ENCODE measurements at regions not wholly inside any gene's neighbourhood (a gene's known extent, or its start where the extent isn't known, plus 50 kb on each side); places are given as distances from the start of the nearest gene placed in this dataset.

GRCh38 chr18:55054021-55054990, 95.0 kb upstream of the CCDC68 start:
- H3K27ac ChIP-seq (ENCODE audit: low read depth, low read length, severe bottlenecking), result no peak overlapping the region
- H3K4me1 ChIP-seq (ENCODE audit: control insufficient read depth, insufficient read depth, low read length, poor library complexity, severe bottlenecking), result no peaks in the 10 kb centered on the region
- 92 to 96% methylated on average over 12 of the region's 24 CpGs for WGBS, 2 experiments (ENCODE audit: insufficient coverage in 2 of 2)
- no peaks in the 10 kb centered on the region for H3K9me3 ChIP-seq (ENCODE audit: control insufficient read depth, low read length)
- no peaks in the 10 kb centered on the region for H3K36me3 ChIP-seq (ENCODE audit: control insufficient read depth, insufficient read depth, low read length)
- no peak overlapping the region for H3K4me3 ChIP-seq (ENCODE audit: extremely low read depth, insufficient read depth, low read length, poor library complexity, severe bottlenecking)

- H3K4me1 ChIP-seq (ENCODE audit: control insufficient read depth, insufficient read depth, low read length, poor library complexity, severe bottlenecking), result no peaks in the 10 kb centered on the region
- H3K9me3 ChIP-seq (ENCODE audit: control insufficient read depth, low read length), result no peaks in the 10 kb centered on the region
- 90% methylated on average over 2 of the region's 3 CpGs; no CpG with 5 or more reads in 1 of the 2 experiments for WGBS, 2 experiments (ENCODE audit: insufficient coverage in 2 of 2)
- no peak overlapping the region for H3K27ac ChIP-seq (ENCODE audit: low read depth, low read length, severe bottlenecking)
- H3K4me3 ChIP-seq (ENCODE audit: extremely low read depth, insufficient read depth, low read length, poor library complexity, severe bottlenecking), result no peak overlapping the region
- H3K36me3 ChIP-seq (ENCODE audit: control insufficient read depth, insufficient read depth, low read length), result no peaks in the 10 kb centered on the region
These were observed 89.6 kb upstream of the CCDC68 start for GRCh38 chr18:55048892-55049291.

GRCh38 chr18:55047546-55047945, 88.3 kb upstream of the CCDC68 start:
- H3K27ac ChIP-seq (ENCODE audit: low read depth, low read length, severe bottlenecking), result no peak overlapping the region
- 92 to 100% methylated on average over 2 of the region's 2 CpGs for WGBS, 2 experiments (ENCODE audit: insufficient coverage in 2 of 2)
- H3K4me1 ChIP-seq (ENCODE audit: control insufficient read depth, insufficient read depth, low read length, poor library complexity, severe bottlenecking), result no peaks in the 10 kb centered on the region
- H3K36me3 ChIP-seq (ENCODE audit: control insufficient read depth, insufficient read depth, low read length), result no peaks in the 10 kb centered on the region
- H3K9me3 ChIP-seq (ENCODE audit: control insufficient read depth, low read length), result no peaks in the 10 kb centered on the region
- no peak overlapping the region for H3K4me3 ChIP-seq (ENCODE audit: extremely low read depth, insufficient read depth, low read length, poor library complexity, severe bottlenecking)

- Histone ChIP-seq H3K4me1 (ENCODE audit: control insufficient read depth, insufficient read depth, low read length, poor library complexity, severe bottlenecking) (no peaks in the 10 kb centered on the region), H3K27ac (ENCODE audit: low read depth, low read length, severe bottlenecking) (no peak overlapping the region), H3K4me3 (ENCODE audit: extremely low read depth, insufficient read depth, low read length, poor library complexity, severe bottlenecking) (no peak overlapping the region), H3K36me3 (ENCODE audit: control insufficient read depth, insufficient read depth, low read length) (no peaks in the 10 kb centered on the region), H3K9me3 (ENCODE audit: control insufficient read depth, low read length) (no peaks in the 10 kb centered on the region)
- 100% methylated on average over 1 of the region's 1 CpG; no CpG with 5 or more reads in 1 of the 2 experiments for WGBS, 2 experiments (ENCODE audit: insufficient coverage in 2 of 2)
These were observed 82.1 kb upstream of the CCDC68 start for GRCh38 chr18:55041366-55041765.

- Histone ChIP-seq H3K4me3 (ENCODE audit: extremely low read depth, insufficient read depth, low read length, poor library complexity, severe bottlenecking) (no peak overlapping the region), H3K9me3 (ENCODE audit: control insufficient read depth, low read length) (no peaks in the 10 kb centered on the region), H3K36me3 (ENCODE audit: control insufficient read depth, insufficient read depth, low read length) (no peaks in the 10 kb centered on the region), H3K4me1 (ENCODE audit: control insufficient read depth, insufficient read depth, low read length, poor library complexity, severe bottlenecking) (peaks cover 3% of the 10 kb centered on the region), H3K27ac (ENCODE audit: low read depth, low read length, severe bottlenecking) (no peak overlapping the region)
- WGBS, 2 experiments (ENCODE audit: insufficient coverage in 2 of 2), result 100% methylated on average over 1 of the region's 1 CpG
These were observed 78.9 kb upstream of the CCDC68 start for GRCh38 chr18:55038162-55038561.

- Histone ChIP-seq H3K4me3 (ENCODE audit: extremely low read depth, insufficient read depth, low read length, poor library complexity, severe bottlenecking) (no peak overlapping the region), H3K27ac (ENCODE audit: low read depth, low read length, severe bottlenecking) (no peak overlapping the region), H3K36me3 (ENCODE audit: control insufficient read depth, insufficient read depth, low read length) (no peaks in the 10 kb centered on the region), H3K9me3 (ENCODE audit: control insufficient read depth, low read length) (no peaks in the 10 kb centered on the region), H3K4me1 (ENCODE audit: control insufficient read depth, insufficient read depth, low read length, poor library complexity, severe bottlenecking) (peaks cover 19% of the 10 kb centered on the region)
- WGBS, 2 experiments (ENCODE audit: insufficient coverage in 2 of 2), result 96 to 100% methylated on average over 2 to 3 of the region's 4 CpGs
These were observed 75.5 kb upstream of the CCDC68 start for GRCh38 chr18:55034742-55035141.

- no peaks in the 10 kb centered on the region for H3K9me3 ChIP-seq (ENCODE audit: control insufficient read depth, low read length)
- peaks cover 19% of the 10 kb centered on the region for H3K4me1 ChIP-seq (ENCODE audit: control insufficient read depth, insufficient read depth, low read length, poor library complexity, severe bottlenecking)
- 74 to 81% methylated on average over 4 to 5 of the region's 5 CpGs for WGBS, 2 experiments (ENCODE audit: insufficient coverage in 2 of 2)
- H3K27ac ChIP-seq (ENCODE audit: low read depth, low read length, severe bottlenecking), result peak overlapping the region; percentile 60
- H3K36me3 ChIP-seq (ENCODE audit: control insufficient read depth, insufficient read depth, low read length), result no peaks in the 10 kb centered on the region
- H3K4me3 ChIP-seq (ENCODE audit: extremely low read depth, insufficient read depth, low read length, poor library complexity, severe bottlenecking), result no peak overlapping the region
These were observed 72.7 kb upstream of the CCDC68 start for GRCh38 chr18:55031979-55032378.

- WGBS, 2 experiments (ENCODE audit: insufficient coverage in 2 of 2), result 67 to 86% methylated on average over 1 of the region's 3 CpGs
- no peak overlapping the region for H3K4me3 ChIP-seq (ENCODE audit: extremely low read depth, insufficient read depth, low read length, poor library complexity, severe bottlenecking)
- H3K4me1 ChIP-seq (ENCODE audit: control insufficient read depth, insufficient read depth, low read length, poor library complexity, severe bottlenecking), result peaks cover 19% of the 10 kb centered on the region
- no peaks in the 10 kb centered on the region for H3K9me3 ChIP-seq (ENCODE audit: control insufficient read depth, low read length)
- H3K36me3 ChIP-seq (ENCODE audit: control insufficient read depth, insufficient read depth, low read length), result no peaks in the 10 kb centered on the region
- peak overlapping the region; percentile 60 for H3K27ac ChIP-seq (ENCODE audit: low read depth, low read length, severe bottlenecking)
These were observed 72.3 kb upstream of the CCDC68 start for GRCh38 chr18:55031576-55031975.

- no peaks in the 10 kb centered on the region for H3K9me3 ChIP-seq (ENCODE audit: control insufficient read depth, low read length)
- WGBS, 2 experiments (ENCODE audit: insufficient coverage in 2 of 2), result 100% methylated on average over 2 of the region's 2 CpGs
These were observed 71.9 kb upstream of the CCDC68 start for GRCh38 chr18:55031164-55031563.

GRCh38 chr18:55024564-55024963, 65.3 kb upstream of the CCDC68 start:
- H3K4me3 ChIP-seq (ENCODE audit: extremely low read depth, insufficient read depth, low read length, poor library complexity, severe bottlenecking), result no peak overlapping the region
- H3K9me3 ChIP-seq (ENCODE audit: control insufficient read depth, low read length), result no peaks in the 10 kb centered on the region
- no peaks in the 10 kb centered on the region for H3K36me3 ChIP-seq (ENCODE audit: control insufficient read depth, insufficient read depth, low read length)
- H3K4me1 ChIP-seq (ENCODE audit: control insufficient read depth, insufficient read depth, low read length, poor library complexity, severe bottlenecking), result peaks cover 6% of the 10 kb centered on the region
- no peak overlapping the region for H3K27ac ChIP-seq (ENCODE audit: low read depth, low read length, severe bottlenecking)

More at GRCh38 chr18:55031164-55031563, 71.9 kb upstream of the CCDC68 start:
- no peaks in the 10 kb centered on the region for H3K36me3 ChIP-seq (ENCODE audit: control insufficient read depth, insufficient read depth, low read length)
- peaks cover 19% of the 10 kb centered on the region for H3K4me1 ChIP-seq (ENCODE audit: control insufficient read depth, insufficient read depth, low read length, poor library complexity, severe bottlenecking)
- H3K4me3 ChIP-seq (ENCODE audit: extremely low read depth, insufficient read depth, low read length, poor library complexity, severe bottlenecking), result no peak overlapping the region
- peak overlapping the region; percentile 60 for H3K27ac ChIP-seq (ENCODE audit: low read depth, low read length, severe bottlenecking)

- Histone ChIP-seq H3K9me3 (ENCODE audit: control insufficient read depth, low read length) (no peaks in the 10 kb centered on the region), H3K4me1 (ENCODE audit: control insufficient read depth, insufficient read depth, low read length, poor library complexity, severe bottlenecking) (peaks cover 12% of the 10 kb centered on the region), H3K4me3 (ENCODE audit: extremely low read depth, insufficient read depth, low read length, poor library complexity, severe bottlenecking) (no peak overlapping the region), H3K36me3 (ENCODE audit: control insufficient read depth, insufficient read depth, low read length) (no peaks in the 10 kb centered on the region), H3K27ac (ENCODE audit: low read depth, low read length, severe bottlenecking) (no peak overlapping the region)
These were observed 59.3 kb upstream of the CCDC68 start for GRCh38 chr18:55018602-55019001.

All from mesodermal cell (in vitro differentiated cells).